ENCODE measurements at regions not wholly inside any gene's neighbourhood (a gene's known extent, or its start where the extent isn't known, plus 50 kb on each side); places are given as distances from the start of the nearest gene placed in this dataset.

- no peak for TF ChIP-seq SUZ12 (IDR thresholded peaks at IDR 0.05; ENCODE audit: extremely low read depth, insufficient read depth, insufficient read length)
- TF ChIP-seq ZNF274 (IDR thresholded peaks at IDR 0.05; ENCODE audit: low read depth, low read length) = no peak
These were observed 759.6 kb downstream of the MTRR start for GRCh38 chr5:8628521-8628920.
